HL-60 (cell line): ENCODE measurements at regions not wholly inside any gene's neighbourhood (a gene's known extent, or its start where the extent isn't known, plus 50 kb on each side); places are given as distances from the start of the nearest gene placed in this dataset.

Experiments used
- GABPA ChIP-seq: IDR thresholded peaks from 2 replicates; pipeline ENCODE4 v1.6.1; 2012; ENCODE audit warnings: low read depth
- POLR2AphosphoS5 ChIP-seq: IDR thresholded peaks from 2 replicates; pipeline ENCODE4 v1.6.1; 2012; ENCODE audit warnings: low read depth
- TF ChIP-seq, protein P1 (sequence below): IDR thresholded peaks from one replicate; pipeline ENCODE4 v1.5.1; 2011; ENCODE audit warnings: low read length, control low read depth, inconsistent platforms; ENCODE audit not compliant: insufficient read depth
- TF ChIP-seq, protein P2 (sequence below): IDR thresholded peaks from 2 replicates; pipeline ENCODE4 v1.6.1; 2012; ENCODE audit warnings: low read depth; ENCODE audit not compliant: insufficient replicate concordance

DNA sequence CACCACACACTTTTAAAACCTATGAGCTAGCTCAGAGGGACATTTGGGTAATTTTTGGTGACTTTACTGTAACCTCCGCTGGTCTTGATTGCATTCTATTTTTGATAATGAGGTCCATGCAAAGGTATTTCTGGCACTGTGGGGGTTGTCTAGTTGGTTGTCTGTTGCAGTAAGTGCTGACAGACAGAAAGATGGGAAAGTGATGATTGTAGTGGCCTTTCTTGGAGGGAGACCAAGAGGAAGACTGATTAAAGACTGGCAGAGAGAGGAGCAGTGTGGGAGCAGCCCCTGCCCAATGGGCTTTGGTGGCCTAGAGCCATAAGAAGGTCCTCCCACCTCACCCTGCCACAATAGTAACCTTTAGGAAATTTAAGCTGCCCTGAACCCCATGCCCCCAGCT is 173.4 kb upstream of the CTBP2 start:
- TF ChIP-seq, protein P1, sequence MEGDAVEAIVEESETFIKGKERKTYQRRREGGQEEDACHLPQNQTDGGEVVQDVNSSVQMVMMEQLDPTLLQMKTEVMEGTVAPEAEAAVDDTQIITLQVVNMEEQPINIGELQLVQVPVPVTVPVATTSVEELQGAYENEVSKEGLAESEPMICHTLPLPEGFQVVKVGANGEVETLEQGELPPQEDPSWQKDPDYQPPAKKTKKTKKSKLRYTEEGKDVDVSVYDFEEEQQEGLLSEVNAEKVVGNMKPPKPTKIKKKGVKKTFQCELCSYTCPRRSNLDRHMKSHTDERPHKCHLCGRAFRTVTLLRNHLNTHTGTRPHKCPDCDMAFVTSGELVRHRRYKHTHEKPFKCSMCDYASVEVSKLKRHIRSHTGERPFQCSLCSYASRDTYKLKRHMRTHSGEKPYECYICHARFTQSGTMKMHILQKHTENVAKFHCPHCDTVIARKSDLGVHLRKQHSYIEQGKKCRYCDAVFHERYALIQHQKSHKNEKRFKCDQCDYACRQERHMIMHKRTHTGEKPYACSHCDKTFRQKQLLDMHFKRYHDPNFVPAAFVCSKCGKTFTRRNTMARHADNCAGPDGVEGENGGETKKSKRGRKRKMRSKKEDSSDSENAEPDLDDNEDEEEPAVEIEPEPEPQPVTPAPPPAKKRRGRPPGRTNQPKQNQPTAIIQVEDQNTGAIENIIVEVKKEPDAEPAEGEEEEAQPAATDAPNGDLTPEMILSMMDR, result no peak
- TF ChIP-seq POLR2AphosphoS5, result no peak
- TF ChIP-seq, protein P2, sequence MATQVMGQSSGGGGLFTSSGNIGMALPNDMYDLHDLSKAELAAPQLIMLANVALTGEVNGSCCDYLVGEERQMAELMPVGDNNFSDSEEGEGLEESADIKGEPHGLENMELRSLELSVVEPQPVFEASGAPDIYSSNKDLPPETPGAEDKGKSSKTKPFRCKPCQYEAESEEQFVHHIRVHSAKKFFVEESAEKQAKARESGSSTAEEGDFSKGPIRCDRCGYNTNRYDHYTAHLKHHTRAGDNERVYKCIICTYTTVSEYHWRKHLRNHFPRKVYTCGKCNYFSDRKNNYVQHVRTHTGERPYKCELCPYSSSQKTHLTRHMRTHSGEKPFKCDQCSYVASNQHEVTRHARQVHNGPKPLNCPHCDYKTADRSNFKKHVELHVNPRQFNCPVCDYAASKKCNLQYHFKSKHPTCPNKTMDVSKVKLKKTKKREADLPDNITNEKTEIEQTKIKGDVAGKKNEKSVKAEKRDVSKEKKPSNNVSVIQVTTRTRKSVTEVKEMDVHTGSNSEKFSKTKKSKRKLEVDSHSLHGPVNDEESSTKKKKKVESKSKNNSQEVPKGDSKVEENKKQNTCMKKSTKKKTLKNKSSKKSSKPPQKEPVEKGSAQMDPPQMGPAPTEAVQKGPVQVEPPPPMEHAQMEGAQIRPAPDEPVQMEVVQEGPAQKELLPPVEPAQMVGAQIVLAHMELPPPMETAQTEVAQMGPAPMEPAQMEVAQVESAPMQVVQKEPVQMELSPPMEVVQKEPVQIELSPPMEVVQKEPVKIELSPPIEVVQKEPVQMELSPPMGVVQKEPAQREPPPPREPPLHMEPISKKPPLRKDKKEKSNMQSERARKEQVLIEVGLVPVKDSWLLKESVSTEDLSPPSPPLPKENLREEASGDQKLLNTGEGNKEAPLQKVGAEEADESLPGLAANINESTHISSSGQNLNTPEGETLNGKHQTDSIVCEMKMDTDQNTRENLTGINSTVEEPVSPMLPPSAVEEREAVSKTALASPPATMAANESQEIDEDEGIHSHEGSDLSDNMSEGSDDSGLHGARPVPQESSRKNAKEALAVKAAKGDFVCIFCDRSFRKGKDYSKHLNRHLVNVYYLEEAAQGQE, result no peak
- no peak for TF ChIP-seq GABPA
